HCT116 (cell line): ENCODE measurements at regions not wholly inside any gene's neighbourhood (a gene's known extent, or its start where the extent isn't known, plus 50 kb on each side); places are given as distances from the start of the nearest gene placed in this dataset.

Experiments used
- EGR1 ChIP-seq: IDR thresholded peaks from 2 replicates; pipeline ENCODE4 v1.6.1; 2012; ENCODE audit warnings: low read depth
- EZH2 ChIP-seq: fragments of 200-600 bp; sonication (generic); IDR thresholded peaks from 2 replicates; pipeline ENCODE4 v1.6.1; 2017; ENCODE audit warnings: antibody characterized with exemption, mixed run types
- FOSL1 ChIP-seq: IDR thresholded peaks from 2 replicates; pipeline ENCODE4 v1.6.1; 2012; ENCODE audit warnings: low read depth
- MAX ChIP-seq: IDR thresholded peaks from 2 replicates; pipeline ENCODE4 v1.6.1; 2012
- TF ChIP-seq, protein P1 (sequence below), 3 experiments: fragments of 200-600 bp in 1 of 3; sonication (generic) in 1 of 3; IDR thresholded peaks in 2 of 3; conservative IDR thresholded peaks in 1 of 3; 2 replicates each; pipeline ENCODE4 v1.5.1; 2012 to 2017; ENCODE audit warnings: low read depth in 2 of 3, low read length in 2 of 3, antibody characterized with exemption in 1 of 3, borderline replicate concordance in 1 of 3, control low read depth in 1 of 3, mild to moderate bottlenecking in 1 of 3, mixed read lengths in 1 of 3, mixed run types in 1 of 3, moderate library complexity in 1 of 3; ENCODE audit not compliant: insufficient read depth in 1 of 3

GRCh38 chr1:87894062-87894461, 565.4 kb downstream of the LMO4 start:
- TF ChIP-seq FOSL1 = no peak
- TF ChIP-seq EZH2 = no peak
- TF ChIP-seq, protein P1, sequence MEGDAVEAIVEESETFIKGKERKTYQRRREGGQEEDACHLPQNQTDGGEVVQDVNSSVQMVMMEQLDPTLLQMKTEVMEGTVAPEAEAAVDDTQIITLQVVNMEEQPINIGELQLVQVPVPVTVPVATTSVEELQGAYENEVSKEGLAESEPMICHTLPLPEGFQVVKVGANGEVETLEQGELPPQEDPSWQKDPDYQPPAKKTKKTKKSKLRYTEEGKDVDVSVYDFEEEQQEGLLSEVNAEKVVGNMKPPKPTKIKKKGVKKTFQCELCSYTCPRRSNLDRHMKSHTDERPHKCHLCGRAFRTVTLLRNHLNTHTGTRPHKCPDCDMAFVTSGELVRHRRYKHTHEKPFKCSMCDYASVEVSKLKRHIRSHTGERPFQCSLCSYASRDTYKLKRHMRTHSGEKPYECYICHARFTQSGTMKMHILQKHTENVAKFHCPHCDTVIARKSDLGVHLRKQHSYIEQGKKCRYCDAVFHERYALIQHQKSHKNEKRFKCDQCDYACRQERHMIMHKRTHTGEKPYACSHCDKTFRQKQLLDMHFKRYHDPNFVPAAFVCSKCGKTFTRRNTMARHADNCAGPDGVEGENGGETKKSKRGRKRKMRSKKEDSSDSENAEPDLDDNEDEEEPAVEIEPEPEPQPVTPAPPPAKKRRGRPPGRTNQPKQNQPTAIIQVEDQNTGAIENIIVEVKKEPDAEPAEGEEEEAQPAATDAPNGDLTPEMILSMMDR (IDR thresholded peaks at IDR 0.05 in 2 of 3, conservative IDR thresholded peaks at IDR 0.05 in 1 of 3; ENCODE audit: borderline replicate concordance in 1 of 3, insufficient read depth in 1 of 3, low read depth in 2 of 3, low read length in 2 of 3) = no peak
- TF ChIP-seq EGR1 = no peak
- TF ChIP-seq MAX = no peak
